Muscle of leg (tissue), 3 donors: ENCODE measurements at regions not wholly inside any gene's neighbourhood (a gene's known extent, or its start where the extent isn't known, plus 50 kb on each side); places are given as distances from the start of the nearest gene placed in this dataset.
A peak's percentile ranks its signal among the peaks of the same experiment; 100 is the strongest.

Experiments
- DNase-seq: peaks from one replicate; pipeline ENCODE4 v3.0.0; 2013
- H3K27ac ChIP-seq: one replicate; pipeline ENCODE4 v1.5.1; 2013; ENCODE audit warnings: mild to moderate bottlenecking, low read length, control low read depth
- H3K27me3 ChIP-seq: one replicate; pipeline ENCODE4 v1.6.1; 2013; ENCODE audit warnings: low read length; ENCODE audit not compliant: control insufficient read depth, insufficient read depth
- H3K36me3 ChIP-seq: one replicate; pipeline ENCODE4 v1.6.1; 2013; ENCODE audit warnings: low read length; ENCODE audit not compliant: control insufficient read depth, insufficient read depth
- H3K4me1 ChIP-seq: one replicate; pipeline ENCODE4 v1.6.1; 2013; ENCODE audit warnings: low read length; ENCODE audit not compliant: control insufficient read depth, insufficient read depth
- H3K4me3 ChIP-seq: one replicate; pipeline ENCODE4 v1.5.1; 2013; ENCODE audit warnings: low read length, control low read depth
- H3K9me3 ChIP-seq: replicated peaks from 2 replicates; pipeline ENCODE4 v1.6.1; 2013; ENCODE audit warnings: low read depth, low read length; ENCODE audit not compliant: control insufficient read depth
- WGBS: methylation state at CpG from one replicate; pipeline ENCODE4 v1.1.5; 2013; ENCODE audit warnings: missing lambda C conversion rate; ENCODE audit not compliant: insufficient coverage; 5-methylcytosine and 5-hydroxymethylcytosine counted together

DNA sequence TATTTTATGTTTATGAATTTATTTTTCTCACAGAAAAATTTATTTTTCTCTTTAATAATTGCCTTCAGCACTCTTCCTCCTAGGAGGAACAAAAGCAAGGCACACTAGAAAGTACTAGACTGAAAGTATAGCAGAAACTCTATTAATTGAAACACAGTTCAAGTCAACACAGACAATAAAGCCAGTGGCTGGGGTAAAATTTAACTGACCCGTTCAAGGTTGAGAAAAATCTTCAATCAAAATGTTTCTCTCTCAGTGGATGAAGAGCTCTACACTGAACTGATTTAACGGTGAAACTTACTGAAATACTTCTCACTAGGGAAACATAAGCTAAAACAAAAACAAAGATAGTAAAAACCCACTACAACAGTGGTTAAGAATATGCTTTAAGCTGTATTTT is 230.1 kb upstream of the MIR17HG start:
- no peak overlapping the region for H3K27ac ChIP-seq
- WGBS = no CpG with 5 or more reads among the region's 2 CpGs

DNA sequence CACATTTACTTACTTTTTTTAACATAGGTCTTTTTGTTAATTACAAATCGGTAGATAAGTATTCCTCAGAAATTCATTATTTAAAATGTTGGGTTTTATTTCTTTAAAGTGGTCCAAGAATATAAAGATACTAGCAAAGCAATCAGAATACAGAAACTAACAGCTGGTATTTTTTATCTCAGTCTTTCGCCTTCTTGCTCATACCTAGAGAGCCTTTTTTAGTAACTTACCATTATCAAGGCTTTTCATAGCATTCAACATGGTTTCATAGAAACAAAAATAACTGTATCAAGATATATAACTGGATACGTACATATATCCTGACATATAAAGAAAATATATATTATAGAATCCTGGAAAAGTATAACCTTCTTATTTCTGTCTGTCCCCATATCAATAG is 227.8 kb upstream of the MIR17HG start:
- no CpG with 5 or more reads among the region's 3 CpGs for WGBS
- no peak for DNase-seq
- Histone ChIP-seq H3K27me3 (no peaks in the 10 kb centered on the region), H3K4me3 (no peak overlapping the region), H3K36me3 (no peaks in the 10 kb centered on the region), H3K4me1 (no peaks in the 10 kb centered on the region), H3K9me3 (no peaks in the 10 kb centered on the region), H3K27ac (no peak overlapping the region)

More for the DNA sequence above, 230.1 kb upstream of the MIR17HG start:
- Histone ChIP-seq H3K36me3 (no peaks in the 10 kb centered on the region), H3K4me3 (no peak overlapping the region), H3K27me3 (no peaks in the 10 kb centered on the region), H3K9me3 (no peaks in the 10 kb centered on the region), H3K4me1 (no peaks in the 10 kb centered on the region)
- DNase-seq = no peak

DNA sequence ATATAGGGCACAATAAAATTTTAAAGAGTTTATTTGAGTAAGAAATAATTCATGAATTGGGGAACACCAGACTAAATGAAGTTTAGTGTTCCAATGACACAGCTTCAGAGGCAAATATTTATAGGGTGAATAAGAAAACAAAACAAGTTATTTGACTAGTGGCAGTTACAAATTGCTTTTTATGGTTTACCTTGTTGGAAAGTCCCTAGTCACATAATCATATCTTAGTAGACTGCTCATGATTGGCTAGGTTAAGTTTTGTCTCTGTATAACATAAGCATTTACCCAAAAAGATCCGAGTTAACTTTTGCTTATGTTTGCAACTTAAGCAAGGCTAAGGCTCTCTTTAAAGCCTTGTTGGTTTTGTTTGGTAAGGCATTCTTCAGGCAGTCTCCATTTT is 224.7 kb upstream of the MIR17HG start:
- no peaks in the 10 kb centered on the region for H3K4me1 ChIP-seq
- no peak overlapping the region for H3K4me3 ChIP-seq
- no peaks in the 10 kb centered on the region for H3K36me3 ChIP-seq
- no peak overlapping the region for H3K27ac ChIP-seq
- no peaks in the 10 kb centered on the region for H3K9me3 ChIP-seq
- DNase-seq = no peak
- H3K27me3 ChIP-seq = no peaks in the 10 kb centered on the region
- WGBS = no CpG with 5 or more reads among the region's 1 CpG

DNA sequence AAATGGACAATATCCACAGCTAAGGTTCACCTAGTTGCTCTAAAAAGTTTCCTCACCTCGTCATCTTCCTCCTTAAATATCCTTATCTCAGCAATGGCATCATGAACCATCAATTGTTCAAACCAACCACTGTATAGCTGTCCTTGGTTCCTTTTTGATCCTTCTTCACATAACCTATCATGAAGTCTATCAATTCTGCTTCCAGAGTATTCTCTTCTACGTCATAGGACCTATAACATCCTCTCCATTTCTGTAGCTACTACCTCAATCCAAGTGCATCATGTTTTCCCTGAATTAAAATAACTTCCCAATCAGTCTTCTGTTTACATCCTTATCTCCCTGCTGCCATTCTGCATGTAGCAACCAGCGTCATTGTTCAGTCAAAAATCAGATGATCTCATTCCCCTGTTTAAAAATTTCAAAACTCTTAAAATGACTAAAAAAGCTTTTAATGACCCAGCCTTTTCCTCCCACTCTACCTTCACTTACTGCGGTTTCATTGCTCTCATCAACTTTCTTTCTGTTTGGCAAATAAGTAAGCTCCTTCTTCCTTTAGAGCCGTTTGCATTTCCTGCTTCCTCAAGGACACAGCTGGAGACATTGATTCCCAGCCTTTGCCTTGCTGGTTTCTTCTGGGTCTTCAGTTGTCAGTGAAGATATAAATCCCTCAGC is 223.9 kb upstream of the MIR17HG start:
- Histone ChIP-seq H3K9me3 (no peaks in the 10 kb centered on the region), H3K27ac (no peak overlapping the region), H3K4me1 (no peaks in the 10 kb centered on the region), H3K4me3 (no peak overlapping the region), H3K36me3 (no peaks in the 10 kb centered on the region), H3K27me3 (no peaks in the 10 kb centered on the region)
- DNase-seq = no peak
- WGBS = 66% methylated on average over 4 of the region's 5 CpGs

DNA sequence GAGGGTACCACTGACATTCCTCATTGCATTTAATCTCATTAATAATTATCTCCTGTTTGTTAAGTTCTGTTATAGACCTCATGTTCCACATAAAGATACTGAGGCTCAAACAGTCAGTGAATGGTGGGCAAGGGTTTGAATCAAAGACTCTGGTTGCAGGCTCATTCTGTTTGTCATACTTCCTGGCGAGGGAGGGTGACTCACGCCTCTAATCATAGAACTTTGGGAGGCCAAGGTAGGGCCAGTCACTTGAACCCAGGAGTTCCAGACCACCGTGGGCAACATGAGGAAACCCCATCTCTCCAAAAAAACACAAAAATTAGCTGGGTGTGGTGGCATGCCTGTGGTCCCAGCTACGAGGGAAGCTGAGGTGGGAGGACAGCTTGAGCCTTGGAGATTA is 220.7 kb upstream of the MIR17HG start:
- H3K27ac ChIP-seq = no peak overlapping the region
- 100% methylated on average over 1 of the region's 4 CpGs for WGBS
- H3K9me3 ChIP-seq = no peaks in the 10 kb centered on the region
- H3K36me3 ChIP-seq = no peaks in the 10 kb centered on the region
- no peak overlapping the region for H3K4me3 ChIP-seq
- H3K4me1 ChIP-seq = no peaks in the 10 kb centered on the region
- H3K27me3 ChIP-seq = no peaks in the 10 kb centered on the region
- no peak for DNase-seq

DNA sequence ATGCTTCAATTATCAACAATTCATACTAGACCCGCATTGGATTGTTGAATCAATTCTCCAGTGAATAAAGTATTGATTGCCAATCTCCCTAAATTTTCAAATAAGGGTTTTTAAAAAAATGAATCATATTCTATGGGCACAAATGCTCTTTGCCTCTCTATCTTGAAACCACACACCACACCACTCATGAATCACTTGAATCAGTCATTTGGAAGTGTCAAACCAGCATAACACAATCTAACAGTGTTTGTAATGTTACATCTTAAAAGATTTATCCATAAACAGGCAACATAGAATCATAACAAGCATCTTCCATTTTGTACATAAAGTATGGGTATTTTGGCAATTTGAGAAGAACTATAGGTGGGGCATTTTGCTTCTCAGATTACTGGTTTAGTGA is 219.5 kb upstream of the MIR17HG start:
- H3K27ac ChIP-seq = no peak overlapping the region

DNA sequence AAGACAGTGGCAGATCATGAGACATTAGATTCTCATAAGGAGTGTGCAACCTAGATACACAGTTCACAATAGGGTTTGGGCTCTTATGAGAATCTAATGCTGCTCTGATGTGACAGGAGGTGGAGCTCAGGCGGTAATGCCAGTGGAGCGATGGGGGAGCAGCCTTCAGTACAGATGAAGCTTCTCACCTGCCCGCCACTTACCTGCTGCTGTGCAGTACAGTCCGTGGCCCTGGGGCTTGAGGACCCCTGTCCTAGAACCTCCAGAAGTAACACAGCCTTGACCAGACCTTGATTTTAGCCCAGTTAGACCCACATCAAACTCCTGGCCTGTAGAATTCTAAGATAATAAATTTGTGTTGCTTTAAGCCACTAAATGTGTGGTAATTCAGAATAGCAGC is 215.1 kb upstream of the MIR17HG start:
- H3K27me3 ChIP-seq = no peaks in the 10 kb centered on the region
- no peaks in the 10 kb centered on the region for H3K4me1 ChIP-seq
- H3K36me3 ChIP-seq = no peaks in the 10 kb centered on the region
- H3K9me3 ChIP-seq = no peaks in the 10 kb centered on the region
- 92% methylated on average over 2 of the region's 4 CpGs for WGBS
- H3K27ac ChIP-seq = no peak overlapping the region
- H3K4me3 ChIP-seq = no peak overlapping the region
- no peak for DNase-seq

More for the DNA sequence above, 219.5 kb upstream of the MIR17HG start:
- H3K36me3 ChIP-seq = no peaks in the 10 kb centered on the region
- H3K9me3 ChIP-seq = no peaks in the 10 kb centered on the region
- no peak for DNase-seq
- WGBS = no CpG with 5 or more reads among the region's 1 CpG
- no peak overlapping the region for H3K4me3 ChIP-seq
- H3K27me3 ChIP-seq = no peaks in the 10 kb centered on the region
- no peaks in the 10 kb centered on the region for H3K4me1 ChIP-seq

DNA sequence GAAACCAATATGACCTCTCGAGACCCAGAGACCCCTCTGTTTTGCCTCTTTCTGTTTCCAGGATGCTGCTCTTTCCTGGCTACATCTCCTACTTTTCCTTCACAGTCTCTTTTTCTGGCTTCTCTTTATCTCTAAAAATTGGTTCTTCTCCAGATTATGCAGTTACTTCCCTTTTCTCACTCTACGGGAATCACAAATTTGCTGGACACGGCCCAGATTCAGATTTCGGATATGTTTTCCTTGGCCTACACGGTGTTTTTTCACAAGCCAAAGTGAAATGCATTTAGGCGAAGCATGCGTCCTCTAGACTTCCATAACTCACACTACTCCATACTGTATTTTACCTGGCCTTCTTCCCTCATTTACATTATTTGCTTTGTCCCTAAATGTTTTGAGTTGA is 214.7 kb upstream of the MIR17HG start:
- Histone ChIP-seq H3K4me3 (no peak overlapping the region), H3K9me3 (no peaks in the 10 kb centered on the region), H3K27me3 (no peaks in the 10 kb centered on the region), H3K27ac (no peak overlapping the region), H3K4me1 (no peaks in the 10 kb centered on the region), H3K36me3 (no peaks in the 10 kb centered on the region)
- 11% methylated on average over 5 of the region's 7 CpGs for WGBS
- DNase-seq = peak; percentile 91

DNA sequence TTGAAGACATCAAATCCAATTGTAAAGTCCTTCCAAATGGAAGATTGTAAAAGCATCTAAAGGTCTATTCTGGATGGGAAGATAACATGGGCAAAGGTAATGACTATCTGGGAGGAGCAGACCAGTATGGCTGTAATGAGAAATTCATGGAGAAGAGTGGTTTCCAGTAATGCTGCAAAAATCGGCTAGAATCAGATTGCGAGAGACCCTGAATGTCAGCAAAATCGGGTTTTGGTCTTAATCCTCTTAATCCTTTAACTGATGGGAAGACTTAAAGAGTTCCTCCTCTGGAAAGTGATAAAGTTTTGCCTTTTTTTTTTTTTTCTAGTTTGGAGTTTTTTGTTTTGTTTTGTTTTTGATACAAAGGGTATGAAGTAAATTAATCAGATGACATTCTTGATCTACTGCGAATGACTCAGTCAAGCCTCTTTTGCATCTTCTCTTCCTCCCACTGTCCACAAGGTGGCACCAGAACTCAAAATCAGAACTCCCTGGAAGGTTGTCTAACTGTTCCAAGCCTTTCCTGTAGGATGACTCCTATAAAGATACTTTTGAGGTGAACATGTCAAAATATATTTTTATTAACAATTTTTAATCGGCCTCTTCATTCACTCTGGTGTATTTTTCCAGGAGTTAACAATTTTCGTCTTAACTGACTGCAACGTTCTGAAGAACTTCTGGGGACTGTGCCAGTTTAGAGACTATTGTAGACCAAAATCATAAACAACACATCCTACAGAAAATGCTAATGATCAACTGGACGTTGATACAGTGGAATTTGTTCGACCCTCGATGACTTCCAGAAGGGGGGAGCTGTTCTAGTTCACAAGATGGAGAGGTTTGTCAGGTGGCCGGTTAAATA is 213.3 kb upstream of the MIR17HG start:
- Histone ChIP-seq H3K36me3 (no peaks in the 10 kb centered on the region), H3K27me3 (no peaks in the 10 kb centered on the region), H3K9me3 (no peaks in the 10 kb centered on the region), H3K27ac (no peak overlapping the region), H3K4me3 (no peak overlapping the region), H3K4me1 (no peaks in the 10 kb centered on the region)
- WGBS = 50% methylated on average over 2 of the region's 11 CpGs
- peak; percentile 81 for DNase-seq

DNA sequence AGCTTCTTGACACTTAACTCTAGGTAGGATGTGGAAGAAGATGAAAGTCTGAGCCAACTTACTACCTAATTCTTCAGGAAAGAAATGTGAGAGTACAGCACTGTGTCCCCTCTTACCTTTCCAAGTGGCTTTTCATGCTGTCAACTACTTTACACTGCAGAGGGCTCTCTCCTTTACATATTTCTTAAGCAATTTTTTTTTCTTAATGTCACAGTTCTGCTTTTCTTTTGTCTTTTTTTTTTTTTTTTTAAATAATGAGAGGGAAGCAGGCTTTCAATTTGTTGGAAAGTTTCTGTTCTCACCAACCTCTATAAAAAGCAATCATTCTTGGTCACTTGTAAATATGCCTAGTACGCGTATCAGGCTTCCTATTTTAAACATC is 212.7 kb upstream of the MIR17HG start:
- Histone ChIP-seq H3K27ac (no peak overlapping the region), H3K4me3 (no peak overlapping the region), H3K4me1 (no peaks in the 10 kb centered on the region), H3K9me3 (no peaks in the 10 kb centered on the region), H3K27me3 (no peaks in the 10 kb centered on the region), H3K36me3 (no peaks in the 10 kb centered on the region)
- DNase-seq = peak; percentile 19
- WGBS = no CpG with 5 or more reads among the region's 2 CpGs
